ENCODE measurements at regions not wholly inside any gene's neighbourhood (a gene's known extent, or its start where the extent isn't known, plus 50 kb on each side); places are given as distances from the start of the nearest gene placed in this dataset.
"Not testable (repeated sequence)": the region's sequence is repeated elsewhere in the genome, so short reads cannot be mapped to it uniquely, and the experiment has no call there.

- H3K4me1 ChIP-seq (ENCODE audit: insufficient read depth, low read length), result peaks cover 6% of the 10 kb centered on the region; the same call in 1 of the 2 replicates
- no peaks in the 10 kb centered on the region for H3K9me3 ChIP-seq (ENCODE audit: insufficient read depth, low read depth, low read length)
- no peak overlapping the region for H3K4me3 ChIP-seq (ENCODE audit: low read length)
- H3K36me3 ChIP-seq (ENCODE audit: insufficient read depth, low read depth, low read length), result no peaks in the 10 kb centered on the region
- H3K27me3 ChIP-seq (ENCODE audit: insufficient read depth, low read length), result no peaks in the 10 kb centered on the region
- no peak overlapping the region for H3K9ac ChIP-seq (ENCODE audit: low read depth, low read length)
- no peak overlapping the region for H3K27ac ChIP-seq (ENCODE audit: low read length)
These were observed 154.0 kb downstream of the LY86 start for GRCh38 chr6:6742535-6742934.

GRCh38 chr6:6744551-6744950, 156.0 kb downstream of the LY86 start:
- Histone ChIP-seq H3K4me1 (ENCODE audit: insufficient read depth, low read length) (peaks cover 7% of the 10 kb centered on the region; the same call in 1 of the 2 replicates), H3K36me3 (ENCODE audit: insufficient read depth, low read depth, low read length) (no peaks in the 10 kb centered on the region), H3K27ac (ENCODE audit: low read length) (no peak overlapping the region), H3K4me3 (ENCODE audit: low read length) (no peak overlapping the region), H3K9me3 (ENCODE audit: insufficient read depth, low read depth, low read length) (no peaks in the 10 kb centered on the region), H3K9ac (ENCODE audit: low read depth, low read length) (no peak overlapping the region), H3K27me3 (ENCODE audit: insufficient read depth, low read length) (0 out of 2 replicates have a peak, but pooled peaks cover 4% of the 10 kb centered on the region)

GRCh38 chr6:6745637-6746332, 157.3 kb downstream of the LY86 start:
- H3K4me3 ChIP-seq (ENCODE audit: low read length); H3K27me3 ChIP-seq (ENCODE audit: insufficient read depth, low read length): not testable (repeated sequence)

DNA sequence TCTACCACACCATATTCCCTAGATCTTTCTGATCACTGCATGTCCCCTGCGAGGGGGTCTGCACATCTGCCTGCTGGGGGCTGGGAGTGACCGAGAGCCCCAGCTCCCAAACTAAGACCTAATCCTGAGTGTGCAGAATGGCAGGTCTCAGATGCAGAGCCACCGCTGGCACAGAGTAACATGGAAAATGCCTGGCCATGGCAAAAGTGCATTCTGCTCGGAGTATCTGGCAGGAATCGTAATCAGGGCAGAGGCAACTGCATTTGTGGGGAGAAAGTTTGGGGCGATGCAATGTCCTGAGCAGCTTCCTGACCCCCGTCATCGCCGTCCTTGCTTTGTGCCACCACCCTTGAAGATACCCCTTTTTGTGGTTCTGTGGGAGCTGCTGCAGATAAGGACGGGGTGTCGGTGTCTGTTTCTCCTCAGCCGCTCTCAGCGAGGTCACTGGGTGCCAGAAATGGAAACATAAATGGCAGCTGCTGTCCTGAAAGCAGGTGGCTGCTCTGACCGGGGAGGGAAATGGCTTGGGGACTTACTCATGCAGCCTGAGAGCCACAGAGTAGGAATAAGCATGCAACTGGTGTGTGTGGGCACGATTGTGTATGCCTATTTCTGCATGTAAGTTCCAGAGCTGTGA, 157.9 kb downstream of the LY86 start:
- Histone ChIP-seq H3K27me3 (ENCODE audit: insufficient read depth, low read length) (0 out of 2 replicates have a peak, but pooled peaks cover 4% of the 10 kb centered on the region), H3K36me3 (ENCODE audit: insufficient read depth, low read depth, low read length) (no peaks in the 10 kb centered on the region), H3K4me3 (ENCODE audit: low read length) (no peak overlapping the region), H3K9me3 (ENCODE audit: insufficient read depth, low read depth, low read length) (no peaks in the 10 kb centered on the region), H3K27ac (ENCODE audit: low read length) (no peak overlapping the region), H3K4me1 (ENCODE audit: insufficient read depth, low read length) (peaks cover 16% of the 10 kb centered on the region; the same call in 1 of the 2 replicates), H3K9ac (ENCODE audit: low read depth, low read length) (no peak overlapping the region)

More at GRCh38 chr6:6745637-6746332, 157.3 kb downstream of the LY86 start:
- not testable (repeated sequence) for H3K36me3 ChIP-seq (ENCODE audit: insufficient read depth, low read depth, low read length); H3K9ac ChIP-seq (ENCODE audit: low read depth, low read length); H3K9me3 ChIP-seq (ENCODE audit: insufficient read depth, low read depth, low read length); H3K27ac ChIP-seq (ENCODE audit: low read length)
- peaks cover 14% of the 10 kb centered on the region; the same call in 1 of the 2 replicates for H3K4me1 ChIP-seq (ENCODE audit: insufficient read depth, low read length)

- Histone ChIP-seq H3K9me3 (ENCODE audit: insufficient read depth, low read depth, low read length) (no peaks in the 10 kb centered on the region), H3K27ac (ENCODE audit: low read length) (no peak overlapping the region), H3K4me3 (ENCODE audit: low read length) (no peak overlapping the region), H3K9ac (ENCODE audit: low read depth, low read length) (no peak overlapping the region), H3K27me3 (ENCODE audit: insufficient read depth, low read length) (0 out of 2 replicates have a peak, but pooled peaks cover 4% of the 10 kb centered on the region), H3K36me3 (ENCODE audit: insufficient read depth, low read depth, low read length) (no peaks in the 10 kb centered on the region), H3K4me1 (ENCODE audit: insufficient read depth, low read length) (peaks cover 16% of the 10 kb centered on the region; the same call in 1 of the 2 replicates)
These were observed 158.4 kb downstream of the LY86 start for GRCh38 chr6:6746970-6747338.

- H3K4me3 ChIP-seq (ENCODE audit: low read length), result no peak overlapping the region
- no peak overlapping the region for H3K27ac ChIP-seq (ENCODE audit: low read length)
- H3K9me3 ChIP-seq (ENCODE audit: insufficient read depth, low read depth, low read length), result no peaks in the 10 kb centered on the region
These were observed 158.9 kb downstream of the LY86 start for GRCh38 chr6:6747371-6747770.

GRCh38 chr6:6748001-6748400, 159.5 kb downstream of the LY86 start:
- Histone ChIP-seq H3K4me3 (ENCODE audit: low read length) (no peak overlapping the region), H3K9ac (ENCODE audit: low read depth, low read length) (no peak overlapping the region), H3K9me3 (ENCODE audit: insufficient read depth, low read depth, low read length) (no peaks in the 10 kb centered on the region), H3K4me1 (ENCODE audit: insufficient read depth, low read length) (peaks cover 16% of the 10 kb centered on the region; the same call in 1 of the 2 replicates), H3K27ac (ENCODE audit: low read length) (no peak overlapping the region), H3K36me3 (ENCODE audit: insufficient read depth, low read depth, low read length) (no peaks in the 10 kb centered on the region), H3K27me3 (ENCODE audit: insufficient read depth, low read length) (0 out of 2 replicates have a peak, but pooled peaks cover 4% of the 10 kb centered on the region)

More at GRCh38 chr6:6747371-6747770, 158.9 kb downstream of the LY86 start:
- Histone ChIP-seq H3K36me3 (ENCODE audit: insufficient read depth, low read depth, low read length) (no peaks in the 10 kb centered on the region), H3K27me3 (ENCODE audit: insufficient read depth, low read length) (0 out of 2 replicates have a peak, but pooled peaks cover 4% of the 10 kb centered on the region), H3K9ac (ENCODE audit: low read depth, low read length) (no peak overlapping the region), H3K4me1 (ENCODE audit: insufficient read depth, low read length) (peaks cover 16% of the 10 kb centered on the region; the same call in 1 of the 2 replicates)

DNA sequence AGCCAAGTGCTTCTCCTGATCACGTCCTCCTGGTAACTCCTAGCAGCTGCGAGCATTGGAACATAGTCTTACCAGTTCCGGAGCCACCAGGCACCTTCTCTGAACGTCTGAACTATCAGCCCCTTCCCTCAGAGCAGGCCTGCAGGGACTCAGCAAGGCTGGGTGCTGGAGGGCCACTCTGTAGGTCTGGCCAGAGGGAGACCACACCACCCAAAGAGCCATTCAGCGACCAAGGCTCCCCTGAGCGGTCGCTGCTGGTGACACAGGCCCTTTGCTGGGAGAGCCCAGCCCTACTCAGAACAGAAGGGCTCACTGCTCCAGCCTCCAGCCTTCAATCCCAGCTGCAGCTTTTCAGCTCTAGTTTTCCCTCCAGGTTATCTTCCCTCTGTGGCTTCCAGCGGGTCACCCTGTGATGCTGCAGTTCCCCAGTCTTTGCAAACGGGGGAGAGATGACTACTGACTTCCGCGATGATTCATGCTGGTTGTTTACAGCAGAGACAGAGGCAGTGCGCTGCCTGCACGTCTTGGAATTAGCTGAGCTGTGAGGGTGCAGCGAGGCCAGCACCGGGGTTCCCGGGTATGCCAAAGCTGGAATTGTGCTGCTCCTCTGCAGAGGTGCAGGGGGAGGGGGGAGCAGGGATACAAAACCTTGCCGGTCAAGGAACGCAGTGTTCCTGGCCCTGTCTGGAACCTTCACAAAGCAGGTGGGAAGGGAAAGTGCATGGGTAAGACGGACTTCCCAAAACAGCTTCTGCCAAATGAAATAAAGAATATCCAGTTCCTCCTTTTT, 161.4 kb downstream of the LY86 start:
- Histone ChIP-seq H3K4me3 (ENCODE audit: low read length) (no peak overlapping the region), H3K27me3 (ENCODE audit: insufficient read depth, low read length) (0 out of 2 replicates have a peak, but pooled peaks cover 4% of the 10 kb centered on the region), H3K27ac (ENCODE audit: low read length) (no peak overlapping the region), H3K9me3 (ENCODE audit: insufficient read depth, low read depth, low read length) (no peaks in the 10 kb centered on the region), H3K36me3 (ENCODE audit: insufficient read depth, low read depth, low read length) (no peaks in the 10 kb centered on the region), H3K4me1 (ENCODE audit: insufficient read depth, low read length) (peaks cover 14% of the 10 kb centered on the region; the same call in 1 of the 2 replicates), H3K9ac (ENCODE audit: low read depth, low read length) (no peak overlapping the region)

DNA sequence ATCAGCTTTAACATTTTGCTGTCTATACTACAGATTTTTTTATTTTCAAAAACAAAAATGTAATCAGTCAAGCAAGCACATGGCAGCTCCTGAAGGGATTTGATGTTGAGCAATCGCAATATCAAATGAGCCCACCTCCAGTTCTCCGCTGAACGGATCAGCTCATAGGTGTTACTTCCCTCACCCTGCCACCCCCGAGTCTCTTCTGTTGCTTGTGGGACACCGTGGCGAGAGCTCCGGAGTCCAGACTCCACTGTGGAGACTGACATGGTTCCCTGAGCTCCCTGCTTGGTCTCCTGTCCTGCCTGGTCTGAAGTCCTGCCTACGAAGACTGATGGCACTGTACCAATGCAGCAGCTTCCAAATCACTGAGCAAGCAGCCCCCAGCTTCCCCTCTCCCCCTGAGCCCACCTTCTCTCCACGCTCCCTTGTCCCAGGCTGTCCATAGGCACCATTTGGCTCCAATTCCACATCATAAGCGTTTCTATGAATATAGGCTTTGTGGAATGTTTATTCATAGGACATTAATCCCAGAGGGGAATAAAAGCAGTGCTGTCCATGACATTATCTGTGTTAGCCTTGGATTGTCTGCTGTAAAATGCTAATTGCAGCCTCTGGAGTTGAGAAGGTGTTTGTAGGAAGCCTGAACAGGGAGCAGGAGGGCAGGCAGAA, 162.2 kb downstream of the LY86 start:
- H3K4me3 ChIP-seq (ENCODE audit: low read length), result no peak overlapping the region
- no peak overlapping the region for H3K27ac ChIP-seq (ENCODE audit: low read length)
- H3K9me3 ChIP-seq (ENCODE audit: insufficient read depth, low read depth, low read length), result no peaks in the 10 kb centered on the region
- no peak overlapping the region for H3K9ac ChIP-seq (ENCODE audit: low read depth, low read length)
- no peaks in the 10 kb centered on the region for H3K36me3 ChIP-seq (ENCODE audit: insufficient read depth, low read depth, low read length)
- peaks cover 14% of the 10 kb centered on the region; the same call in 1 of the 2 replicates for H3K4me1 ChIP-seq (ENCODE audit: insufficient read depth, low read length)
- 0 out of 2 replicates have a peak, but pooled peaks cover 4% of the 10 kb centered on the region for H3K27me3 ChIP-seq (ENCODE audit: insufficient read depth, low read length)

DNA sequence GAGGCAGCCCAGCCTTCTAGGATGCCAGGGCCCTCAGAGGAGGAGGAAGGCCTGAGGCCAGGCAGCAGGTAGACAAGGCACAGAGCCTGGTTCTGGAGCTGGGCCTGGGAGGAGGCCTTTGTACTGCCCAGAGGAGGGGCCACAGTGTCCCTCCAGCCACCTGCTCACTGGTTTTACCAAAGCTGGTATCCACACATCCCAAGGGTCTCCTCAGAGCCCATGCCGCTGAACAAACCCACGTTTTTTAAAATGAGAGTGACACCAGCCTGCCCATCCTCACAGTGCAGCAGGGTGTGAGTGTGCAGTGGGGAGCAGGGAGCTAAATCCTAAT, 162.7 kb downstream of the LY86 start:
- no peak overlapping the region for H3K27ac ChIP-seq (ENCODE audit: low read length)
- no peak overlapping the region for H3K9ac ChIP-seq (ENCODE audit: low read depth, low read length)

GRCh38 chr6:6751619-6752023, 163.1 kb downstream of the LY86 start:
- Histone ChIP-seq H3K9me3 (ENCODE audit: insufficient read depth, low read depth, low read length) (no peaks in the 10 kb centered on the region), H3K27me3 (ENCODE audit: insufficient read depth, low read length) (0 out of 2 replicates have a peak, but pooled peaks cover 4% of the 10 kb centered on the region), H3K9ac (ENCODE audit: low read depth, low read length) (no peak overlapping the region), H3K4me1 (ENCODE audit: insufficient read depth, low read length) (peaks cover 14% of the 10 kb centered on the region; the same call in 1 of the 2 replicates), H3K4me3 (ENCODE audit: low read length) (no peak overlapping the region), H3K27ac (ENCODE audit: low read length) (no peak overlapping the region), H3K36me3 (ENCODE audit: insufficient read depth, low read depth, low read length) (no peaks in the 10 kb centered on the region)

More for the DNA sequence above, 162.7 kb downstream of the LY86 start:
- no peaks in the 10 kb centered on the region for H3K36me3 ChIP-seq (ENCODE audit: insufficient read depth, low read depth, low read length)
- H3K27me3 ChIP-seq (ENCODE audit: insufficient read depth, low read length), result 0 out of 2 replicates have a peak, but pooled peaks cover 4% of the 10 kb centered on the region
- no peaks in the 10 kb centered on the region for H3K9me3 ChIP-seq (ENCODE audit: insufficient read depth, low read depth, low read length)
- no peak overlapping the region for H3K4me3 ChIP-seq (ENCODE audit: low read length)
- peaks cover 14% of the 10 kb centered on the region; the same call in 1 of the 2 replicates for H3K4me1 ChIP-seq (ENCODE audit: insufficient read depth, low read length)
